GM21528 (cell line): ENCODE measurements at regions not wholly inside any gene's neighbourhood (a gene's known extent, or its start where the extent isn't known, plus 50 kb on each side); places are given as distances from the start of the nearest gene placed in this dataset.

Experiments
- ATAC-seq: cut with Tn5 transposase; IDR thresholded peaks from one replicate; pipeline ENCODE4 v1.9.1; 2021; ENCODE audit warnings: mild to moderate bottlenecking, moderate library complexity; ENCODE audit not compliant: unreplicated experiment, low FRiP score

DNA sequence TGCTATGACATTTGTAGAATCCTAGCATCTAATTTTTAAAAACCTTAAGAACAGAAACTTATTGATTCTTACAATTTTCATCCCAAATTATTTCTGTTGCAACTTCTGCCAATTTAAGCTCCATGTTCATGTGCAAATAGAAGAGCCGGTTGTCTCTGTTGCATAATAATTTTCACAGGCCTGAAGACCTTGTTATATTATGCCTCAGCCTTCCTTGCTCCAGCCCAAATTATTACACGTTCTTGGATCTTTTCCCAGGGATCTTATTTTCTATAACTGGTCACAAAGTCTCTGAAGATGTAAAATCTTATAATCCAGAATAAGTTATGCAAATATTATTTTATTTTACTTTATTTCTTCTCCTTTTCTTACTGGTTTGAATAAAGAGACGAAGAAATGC lies 210.7 kb upstream of the DPH6 start:
- ATAC-seq, result no peak

DNA sequence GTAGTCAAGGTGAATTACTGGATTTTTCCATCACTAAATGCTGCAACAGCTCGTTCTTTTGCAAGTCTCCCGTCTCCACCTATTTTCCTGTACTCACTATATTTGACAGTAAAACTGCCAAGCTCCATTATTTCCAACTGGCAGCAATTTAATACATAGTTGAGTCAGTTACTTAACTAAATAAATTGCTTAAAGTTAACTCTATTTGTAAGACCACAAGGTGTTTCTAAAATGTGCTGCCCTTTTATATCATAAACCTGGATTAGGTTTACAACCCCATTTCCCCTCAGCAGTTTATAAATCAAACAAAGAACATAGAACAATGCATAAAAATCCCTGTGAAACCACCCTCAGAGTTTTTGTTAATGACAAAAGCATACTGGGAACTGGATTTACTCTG lies 211.4 kb upstream of the DPH6 start:
- no peak for ATAC-seq

DNA sequence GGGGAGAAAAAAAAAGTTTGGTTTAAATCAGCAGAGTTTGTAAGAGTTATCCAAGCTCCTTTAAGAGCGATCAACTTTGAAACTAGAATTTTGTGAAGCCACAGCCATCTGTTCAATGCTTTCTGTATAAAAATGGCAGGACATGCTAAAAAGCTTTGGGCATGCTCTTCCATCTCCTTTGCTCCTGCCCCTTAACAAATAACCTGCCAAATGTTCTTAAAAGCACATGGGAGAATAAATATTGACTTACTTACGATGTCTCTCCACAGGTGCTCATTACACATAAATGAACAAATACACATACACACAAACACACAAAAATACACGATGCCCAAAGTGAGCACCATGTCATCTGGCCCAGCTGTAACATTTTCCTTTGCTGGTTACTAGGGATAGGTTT lies 211.8 kb upstream of the DPH6 start:
- ATAC-seq, result no peak

DNA sequence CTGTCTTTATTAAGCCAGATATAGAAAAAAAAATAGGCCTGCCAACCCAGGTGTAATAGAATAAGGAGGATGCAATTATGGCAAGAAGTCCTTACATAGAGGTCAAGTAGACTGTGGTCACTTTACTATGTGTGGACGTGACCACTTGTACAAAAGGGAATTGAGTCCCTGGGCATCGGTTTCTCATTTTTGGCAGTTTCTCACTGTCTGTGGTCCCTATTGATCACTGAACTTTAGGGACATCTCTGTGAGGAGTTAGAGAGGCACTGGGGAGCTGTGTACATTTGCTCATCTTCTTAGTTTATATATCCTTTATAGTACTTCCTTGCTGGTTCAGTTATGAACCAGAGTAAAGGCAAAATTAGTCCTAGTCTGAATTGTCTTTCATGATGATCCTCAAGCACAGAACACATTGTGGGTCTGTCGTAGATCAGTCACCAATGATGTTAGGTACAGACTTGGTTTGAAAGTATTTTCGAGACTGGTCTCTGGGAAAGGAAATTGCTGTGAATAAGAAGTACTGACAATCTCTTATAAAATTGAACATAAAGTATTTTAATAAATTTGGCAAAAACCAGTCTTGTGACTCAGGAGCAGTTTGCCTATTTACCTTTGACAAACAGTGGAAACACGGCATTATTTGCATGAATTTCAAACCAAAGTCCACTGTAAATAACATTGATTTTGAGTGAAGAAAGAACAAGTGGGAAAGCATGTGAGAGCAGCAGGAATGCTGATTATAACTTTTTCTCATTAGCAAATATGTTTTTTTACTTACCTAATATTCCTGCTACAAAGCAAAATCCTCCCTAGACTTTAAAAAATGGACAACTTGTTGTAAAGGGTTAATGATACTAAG lies 218.9 kb upstream of the DPH6 start:
- no peak for ATAC-seq

DNA sequence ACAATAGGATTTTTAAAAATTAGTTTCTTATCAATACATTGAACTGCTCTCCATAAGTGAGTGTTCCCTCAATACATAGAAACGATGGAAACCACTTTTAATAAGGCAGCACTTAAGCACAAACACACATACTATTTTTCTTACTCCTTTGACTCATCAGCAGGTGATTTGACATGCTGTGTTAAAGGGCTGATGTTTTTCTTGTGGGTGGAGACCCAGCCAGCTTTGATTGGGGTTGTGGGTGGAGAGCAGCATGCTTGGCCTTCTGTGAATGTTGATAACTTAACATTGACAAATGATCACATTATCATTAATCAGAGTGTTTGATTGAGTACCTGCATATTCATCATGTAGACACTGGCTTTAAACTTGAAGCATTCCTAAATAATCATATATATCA lies 223.0 kb upstream of the DPH6 start:
- no peak for ATAC-seq

DNA sequence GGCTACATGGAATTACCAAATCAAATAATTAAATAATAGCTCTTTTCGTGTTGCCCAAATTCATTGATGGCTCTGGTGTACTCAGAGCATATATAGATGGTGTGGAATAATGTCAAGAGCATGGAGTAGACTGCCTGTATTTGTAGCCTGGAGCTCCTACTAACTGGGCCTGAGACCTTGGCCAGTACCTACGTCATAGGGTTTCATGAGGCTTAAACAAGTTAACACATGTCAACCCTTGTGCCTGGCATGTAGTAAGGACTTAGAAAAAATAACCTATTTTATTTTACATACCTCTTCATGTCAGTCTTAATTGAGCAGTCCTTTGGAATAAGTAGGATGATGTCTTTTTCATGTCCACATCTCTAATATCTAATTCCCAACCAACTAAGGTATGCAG lies 223.7 kb upstream of the DPH6 start:
- no peak for ATAC-seq

DNA sequence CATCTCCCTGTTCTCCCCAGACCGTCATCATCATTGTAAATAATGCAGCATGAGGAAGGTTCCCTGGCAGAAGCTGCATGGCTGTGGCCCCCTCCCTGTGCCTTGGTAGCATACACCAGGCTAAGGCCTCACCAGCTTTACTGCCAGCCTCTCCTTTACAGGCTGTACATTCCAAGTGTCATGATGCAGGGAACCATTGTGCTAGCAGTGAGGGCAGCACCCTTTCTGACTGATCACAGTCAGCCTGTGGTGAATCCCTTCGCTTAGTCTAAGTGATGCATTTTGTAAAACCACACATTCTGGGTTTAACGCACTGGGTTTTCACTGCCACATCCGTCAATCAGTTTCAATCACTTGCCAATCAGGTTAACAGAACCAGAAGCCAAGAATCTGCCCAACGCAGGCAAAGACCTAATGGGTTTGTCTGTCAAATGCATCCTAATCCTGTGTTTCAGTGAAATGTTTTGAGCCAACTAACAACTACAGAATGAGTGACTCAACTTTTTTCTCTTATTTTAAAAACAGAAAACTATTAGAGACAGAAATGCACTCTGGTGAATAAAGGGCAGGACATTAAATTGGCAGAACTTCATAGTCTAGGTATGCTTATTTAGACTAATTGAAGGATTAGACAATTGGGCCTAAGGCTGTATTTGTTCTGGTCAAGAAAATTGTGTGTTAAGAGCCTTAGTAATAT lies 225.9 kb upstream of the DPH6 start:
- no peak for ATAC-seq

DNA sequence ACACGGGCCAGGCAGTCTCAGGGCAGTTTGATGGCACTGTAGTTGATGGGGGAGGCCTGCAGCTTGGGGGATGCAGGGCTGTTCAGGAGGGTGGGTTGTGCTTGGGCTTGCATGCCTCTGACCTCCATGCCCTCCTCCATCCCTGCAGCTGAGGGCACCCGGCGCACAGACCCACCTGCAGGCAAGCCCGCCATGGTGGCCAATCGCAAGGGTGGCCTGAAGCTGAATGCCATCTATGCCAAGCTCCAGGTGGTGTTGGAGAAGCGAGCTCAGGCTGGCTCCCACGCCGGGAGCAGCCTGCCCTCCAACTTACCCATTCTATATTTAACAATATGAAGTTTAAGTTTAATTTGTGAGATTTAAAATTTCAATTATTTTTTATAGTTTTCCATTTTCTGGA lies 228.7 kb upstream of the DPH6 start:
- no peak for ATAC-seq

DNA sequence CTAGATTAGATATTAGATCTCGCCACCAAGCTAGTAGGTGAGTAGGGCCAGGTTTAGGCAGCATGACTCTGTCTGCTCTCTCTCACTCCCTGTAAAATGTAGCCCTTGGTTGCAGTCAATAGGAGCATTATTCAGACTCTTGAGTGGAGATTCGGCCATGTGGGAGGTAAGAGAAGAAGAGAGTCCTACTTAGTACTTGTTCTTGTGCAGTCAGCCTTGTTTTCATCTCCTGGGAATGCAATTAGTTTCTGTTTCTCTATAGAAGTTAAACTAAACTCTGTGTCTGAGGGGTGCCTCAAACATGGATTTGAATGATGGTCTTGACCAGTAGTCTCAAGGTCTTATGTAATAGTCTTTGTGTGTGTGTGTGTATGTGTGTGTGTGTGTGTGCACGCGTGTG lies 229.5 kb upstream of the DPH6 start:
- no peak for ATAC-seq

DNA sequence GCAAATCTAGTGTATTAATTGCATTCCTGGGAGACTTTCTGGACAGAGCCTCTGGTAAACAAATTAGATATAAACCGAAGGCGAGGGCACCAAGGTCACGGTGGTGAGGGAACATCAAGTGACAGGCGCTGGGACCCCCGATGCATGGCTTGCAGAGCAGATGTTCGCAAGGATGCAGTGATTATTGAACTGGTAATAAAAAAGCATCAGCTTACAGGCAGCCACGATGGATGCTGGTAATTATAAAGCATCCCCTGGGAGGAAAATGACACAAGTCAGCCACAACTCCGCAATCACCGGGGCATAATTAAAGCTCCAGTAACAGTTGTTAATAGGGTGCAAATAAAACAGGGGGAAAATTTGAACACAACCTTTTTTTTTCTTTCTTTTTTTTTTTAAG lies 231.1 kb upstream of the DPH6 start:
- ATAC-seq, result no peak

DNA sequence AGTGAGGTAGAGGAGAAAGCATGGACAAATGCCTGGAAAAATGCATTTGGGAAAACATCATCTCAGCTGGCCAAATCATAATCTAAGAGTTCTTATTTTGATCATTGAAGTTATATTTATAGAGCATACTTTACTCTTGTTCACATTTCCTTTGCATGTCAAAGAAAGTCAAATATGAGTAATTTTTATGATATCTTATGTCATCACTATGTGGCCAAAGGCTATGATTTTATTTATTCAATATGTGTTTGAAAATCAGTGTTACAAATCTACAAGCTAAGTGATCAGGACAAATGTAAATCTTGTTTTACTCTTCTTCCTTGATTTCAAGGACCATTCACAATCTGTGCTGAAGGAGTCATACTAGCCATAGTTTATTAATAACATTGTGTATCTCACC lies 237.2 kb upstream of the DPH6 start:
- ATAC-seq, result no peak

DNA sequence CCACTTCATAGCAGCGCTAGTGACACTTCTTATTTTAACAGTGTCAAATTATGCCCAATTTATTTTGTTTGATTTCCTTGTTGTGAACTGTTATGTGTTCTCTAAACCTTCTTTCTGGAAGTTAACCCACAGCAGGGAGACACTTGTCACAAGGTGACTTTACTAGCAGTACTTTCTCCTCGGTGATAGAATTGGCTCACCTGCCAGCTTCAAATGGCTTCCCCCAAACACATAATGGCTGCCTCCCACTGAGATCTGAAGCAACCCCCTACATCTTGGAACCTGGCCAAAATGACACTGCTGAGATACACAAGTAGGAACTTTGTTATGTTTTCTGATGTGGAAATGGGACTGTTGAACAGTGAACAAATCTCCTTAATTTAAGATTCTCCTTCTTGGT lies 238.8 kb upstream of the DPH6 start:
- ATAC-seq, result no peak

DNA sequence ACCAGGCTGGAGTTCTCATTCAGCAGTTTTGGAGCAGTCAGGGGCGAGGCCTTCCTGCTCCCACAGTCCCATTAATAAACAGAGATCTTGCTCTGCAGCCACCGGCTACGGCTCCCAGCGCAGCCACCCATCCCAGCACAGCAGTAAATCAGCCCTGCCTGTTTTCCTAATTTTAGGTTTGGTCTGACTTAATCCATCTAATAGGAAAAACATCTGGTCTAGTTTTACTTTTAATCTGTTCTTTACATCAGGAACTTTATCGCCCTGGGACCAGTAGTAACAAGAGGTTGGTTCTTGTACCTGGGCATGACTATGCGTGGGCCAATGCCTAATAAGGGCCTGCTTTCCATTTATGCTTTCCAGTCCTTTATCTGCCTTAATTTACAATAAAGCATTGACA lies 264.0 kb upstream of the DPH6 start:
- ATAC-seq, result no peak

DNA sequence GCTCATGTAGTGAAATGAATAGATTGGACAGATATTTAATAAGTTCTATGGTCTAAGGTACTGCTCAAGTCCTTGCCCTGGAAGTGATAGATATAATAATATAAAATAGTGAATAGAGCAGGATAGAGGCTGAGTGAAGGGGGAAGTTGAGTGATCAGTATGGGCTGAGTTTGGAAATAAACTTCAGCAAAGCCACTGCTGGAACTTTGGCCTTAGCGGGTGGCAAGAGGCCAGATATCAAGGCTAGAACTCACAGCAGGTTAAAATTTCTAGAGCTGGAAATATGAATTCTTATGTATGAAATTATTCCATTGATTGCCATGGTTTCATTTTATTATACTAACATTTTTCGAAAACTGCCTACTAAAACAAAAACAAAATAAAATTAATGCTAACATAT lies 267.6 kb upstream of the DPH6 start:
- no peak for ATAC-seq

DNA sequence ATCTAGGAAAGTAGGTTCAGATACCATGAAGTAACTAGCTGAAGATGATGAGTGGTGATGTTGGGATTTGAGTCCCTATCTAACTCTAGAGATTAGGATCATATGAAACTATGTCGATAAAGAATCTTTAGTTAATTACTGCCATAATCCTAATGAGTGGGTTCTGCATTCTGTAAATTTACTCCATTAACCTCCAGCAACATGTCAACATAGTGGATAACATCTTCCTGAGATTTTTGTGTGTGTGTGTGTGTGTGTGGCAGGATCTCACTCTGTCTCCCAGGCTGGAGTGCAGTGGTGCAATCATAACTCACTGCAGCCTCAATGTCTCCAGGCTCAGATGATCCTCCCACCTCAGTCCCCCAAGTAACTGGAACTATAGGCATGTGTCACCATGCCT lies 272.9 kb upstream of the DPH6 start:
- ATAC-seq, result no peak

DNA sequence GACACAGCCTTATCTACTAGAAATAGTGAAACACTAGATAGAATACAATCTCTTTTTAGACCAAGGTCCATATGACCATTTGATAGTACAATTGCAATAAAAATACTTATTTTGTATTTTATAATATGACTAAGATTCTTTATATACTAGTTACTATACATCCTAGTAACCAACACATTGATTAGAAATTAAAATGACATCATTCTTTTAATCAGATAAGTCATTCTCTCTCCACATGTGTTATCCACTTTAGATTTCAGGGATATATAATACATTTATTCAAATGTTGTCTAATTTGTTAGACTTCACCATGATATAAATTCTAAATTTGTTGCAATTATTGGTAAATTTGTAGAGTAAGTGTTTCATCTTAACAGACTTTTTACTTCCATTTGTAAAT lies 276.2 kb upstream of the DPH6 start:
- ATAC-seq, result no peak

DNA sequence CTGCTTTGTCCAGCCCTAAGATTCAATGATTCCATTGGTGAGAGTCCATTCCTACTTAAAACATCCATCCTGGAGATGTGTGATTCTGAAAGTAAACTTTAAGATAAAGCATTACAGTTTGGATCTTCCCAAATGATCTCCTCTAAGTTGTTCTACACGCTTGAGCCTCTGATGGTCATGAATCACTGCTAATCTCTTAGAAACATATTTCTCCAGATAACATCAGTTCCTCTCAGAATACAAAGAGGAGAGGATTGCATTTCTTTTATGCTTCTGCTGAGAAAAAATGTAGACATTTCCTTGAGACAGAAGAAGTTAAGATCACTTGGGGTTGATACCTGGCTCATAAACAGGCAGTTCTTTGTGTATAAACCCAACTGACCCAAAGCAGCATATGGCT lies 281.2 kb upstream of the DPH6 start:
- no peak for ATAC-seq

DNA sequence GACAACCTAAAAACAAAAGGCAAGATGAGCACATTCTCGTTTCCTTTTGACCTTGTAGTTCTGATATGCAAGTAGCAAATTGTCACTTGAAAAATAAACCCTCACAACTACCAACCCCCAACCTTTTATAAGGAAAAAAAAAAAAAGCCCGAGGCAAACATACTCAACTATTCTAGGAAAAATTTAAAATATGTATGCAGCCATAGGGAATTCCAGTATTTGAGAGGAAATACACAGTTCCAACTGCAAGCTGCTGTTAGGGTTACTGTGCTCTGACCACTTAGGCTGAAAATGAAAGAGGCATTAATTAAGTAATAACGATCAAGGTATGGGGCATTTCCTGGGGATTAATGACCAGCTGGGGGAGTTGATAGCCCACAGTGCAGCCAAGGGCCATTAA lies 281.9 kb upstream of the DPH6 start:
- no peak for ATAC-seq

DNA sequence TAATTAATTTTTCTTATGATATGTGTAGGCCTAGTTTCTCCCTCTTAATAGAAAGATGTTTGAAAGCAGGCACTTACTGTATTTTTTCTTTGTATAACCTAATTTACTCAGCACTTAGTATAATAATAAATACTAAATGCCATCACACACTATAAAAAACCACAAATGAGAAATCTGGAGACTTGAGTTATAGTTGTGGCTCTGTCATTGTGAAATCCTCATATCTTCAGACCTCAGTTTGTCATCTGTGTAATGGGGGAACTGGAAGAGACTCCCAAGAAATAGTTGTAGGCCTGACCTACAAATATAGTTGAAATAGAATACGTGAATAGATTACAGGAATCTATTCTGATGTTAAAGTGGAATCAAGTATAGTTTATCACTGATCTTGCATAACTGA lies 287.6 kb upstream of the DPH6 start:
- ATAC-seq, result no peak

DNA sequence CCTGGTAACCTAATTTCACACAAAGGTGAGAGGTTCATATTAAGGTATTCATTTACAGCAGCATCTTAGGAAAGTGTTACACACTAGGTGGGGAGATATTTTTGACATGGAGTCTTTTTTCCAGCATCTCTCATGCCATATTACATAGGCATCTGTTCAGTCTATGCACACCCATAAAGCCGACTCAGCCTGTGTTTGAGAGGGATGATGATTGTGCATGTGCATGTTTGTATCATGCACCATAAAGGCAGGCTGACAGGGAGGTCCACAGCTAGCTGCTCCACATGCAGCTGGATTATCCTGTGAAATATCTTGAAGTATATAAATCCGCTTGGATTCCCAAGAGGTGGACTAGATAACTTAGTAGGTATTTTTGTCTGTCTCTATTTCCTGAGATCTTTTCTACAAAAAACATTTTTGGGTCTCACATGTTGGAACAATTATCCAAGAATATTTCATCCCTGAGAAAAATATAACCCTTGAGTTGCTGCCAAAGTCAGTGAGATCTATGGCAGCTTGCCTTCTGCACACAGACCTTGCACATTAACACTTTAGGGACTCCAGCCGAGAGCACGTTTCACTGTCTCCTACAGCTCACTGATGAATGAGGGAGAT lies 288.4 kb upstream of the DPH6 start:
- ATAC-seq, result no peak

DNA sequence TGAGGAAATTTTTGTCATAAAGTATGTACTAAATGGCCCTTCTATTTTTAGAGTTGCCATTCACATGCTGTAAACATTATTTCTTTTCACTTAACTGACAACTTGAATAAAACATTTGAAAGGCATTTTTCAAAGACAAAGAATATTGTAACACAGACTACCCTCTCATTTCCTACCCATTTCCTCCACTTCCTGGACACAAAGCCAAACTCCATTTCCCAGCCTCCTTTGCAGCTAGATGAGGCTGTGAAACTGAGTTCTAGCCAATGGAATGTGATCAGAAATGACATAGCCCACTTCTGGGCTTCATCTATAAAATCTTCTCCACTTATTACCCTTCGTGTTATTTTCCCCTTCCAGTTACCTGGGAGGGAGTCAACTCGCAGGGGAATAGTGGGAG lies 288.9 kb upstream of the DPH6 start:
- no peak for ATAC-seq
